OCI-LY3 (cell line): ENCODE measurements at regions not wholly inside any gene's neighbourhood (a gene's known extent, or its start where the extent isn't known, plus 50 kb on each side); places are given as distances from the start of the nearest gene placed in this dataset.

Source experiments
- CTCF ChIP-seq: fragments of 200-600, 300-600 bp; sonication (generic); IDR thresholded peaks from 2 replicates; pipeline ENCODE4 v1.5.1; 2014; ENCODE audit warnings: antibody characterized with exemption, low read length, low read depth
- EZH2phosphoT487 ChIP-seq: fragments of 200-600 bp; shearing (Covaris generic); IDR thresholded peaks from 2 replicates; pipeline ENCODE4 v1.6.1; 2018; ENCODE audit warnings: antibody characterized with exemption, mixed run types, low read depth

GRCh38 chr6:79812195-79812594, 135.2 kb downstream of the ELOVL4 start:
- TF ChIP-seq CTCF (no peak), EZH2phosphoT487 (no peak)
